ENCODE measurements at regions not wholly inside any gene's neighbourhood (a gene's known extent, or its start where the extent isn't known, plus 50 kb on each side); places are given as distances from the start of the nearest gene placed in this dataset.
"Not testable (repeated sequence)": the region's sequence is repeated elsewhere in the genome, so short reads cannot be mapped to it uniquely, and the experiment has no call there.

- H3K27ac Mint-ChIP-seq, result no peak overlapping the region
- peaks cover 12% of the 10 kb centered on the region for H3K4me1 ChIP-seq (ENCODE audit: insufficient read depth, low read length)
- H3K36me3 ChIP-seq (ENCODE audit: insufficient read depth, low read length), result no peaks in the 10 kb centered on the region
- peaks cover 22 to 37% (median 35%) of the 10 kb centered on the region in 3 donors for H3K4me1 Mint-ChIP-seq
- no peak overlapping the region for H3K4me3 Mint-ChIP-seq
- H3K36me3 Mint-ChIP-seq, result peaks cover 0 to 3% (median 0%) of the 10 kb centered on the region in 3 donors
- no peaks in the 10 kb centered on the region for H3K27me3 ChIP-seq (ENCODE audit: insufficient read depth, low read length, poor library complexity, severe bottlenecking)
- peaks cover 0 to 3% (median 0%) of the 10 kb centered on the region in 5 donors for H3K9me3 Mint-ChIP-seq
- no peak overlapping the region for H3K27ac ChIP-seq (ENCODE audit: low read depth, low read length)
- CTCF ChIA-PET, result no interaction called here
- no peak for DNase-seq
- peaks cover 0 to 12% of the 10 kb centered on the region in 2 donors for H3K27me3 Mint-ChIP-seq
- POLR2A ChIA-PET, result no interaction called here
- H3K4me3 ChIP-seq (ENCODE audit: low read length), result no peak overlapping the region
- H3K9me3 ChIP-seq (ENCODE audit: low read length), result no peaks in the 10 kb centered on the region
Measured at GRCh38 chrX:65878456-65878855, 161.4 kb downstream of the VSIG4 start.

- H3K36me3 ChIP-seq (ENCODE audit: insufficient read depth, low read length), result no peaks in the 10 kb centered on the region
- peaks cover 0 to 3% (median 0%) of the 10 kb centered on the region in 5 donors for H3K9me3 Mint-ChIP-seq
Measured at GRCh38 chrX:65877953-65878352, 161.9 kb downstream of the VSIG4 start.

GRCh38 chrX:65875614-65876013, 164.3 kb downstream of the VSIG4 start:
- DNase-seq; H3K36me3 Mint-ChIP-seq; H3K27ac Mint-ChIP-seq; CTCF ChIA-PET; H3K9me3 ChIP-seq (ENCODE audit: low read length); H3K9me3 Mint-ChIP-seq; H3K27ac ChIP-seq (ENCODE audit: low read depth, low read length); H3K4me3 Mint-ChIP-seq; POLR2A ChIA-PET; H3K36me3 ChIP-seq (ENCODE audit: insufficient read depth, low read length); H3K4me3 ChIP-seq (ENCODE audit: low read length); H3K27me3 ChIP-seq (ENCODE audit: insufficient read depth, low read length, poor library complexity, severe bottlenecking): not testable (repeated sequence)
- H3K4me1 Mint-ChIP-seq, result peaks cover 35 to 46% (median 44%) of the 10 kb centered on the region in 3 donors
- H3K4me1 ChIP-seq (ENCODE audit: insufficient read depth, low read length), result peaks cover 20% of the 10 kb centered on the region
- peaks cover 0 to 14% of the 10 kb centered on the region in 2 donors for H3K27me3 Mint-ChIP-seq

More at GRCh38 chrX:65877953-65878352, 161.9 kb downstream of the VSIG4 start:
- Mint-ChIP-seq H3K27me3 (peaks cover 0 to 12% of the 10 kb centered on the region in 2 donors), H3K4me3 (no peak overlapping the region), H3K36me3 (peaks cover 0 to 3% (median 0%) of the 10 kb centered on the region in 3 donors), H3K4me1 (peaks cover 22 to 37% (median 35%) of the 10 kb centered on the region in 3 donors), H3K27ac (no peak overlapping the region)
- Histone ChIP-seq H3K27me3 (ENCODE audit: insufficient read depth, low read length, poor library complexity, severe bottlenecking) (no peaks in the 10 kb centered on the region), H3K4me1 (ENCODE audit: insufficient read depth, low read length) (peaks cover 18% of the 10 kb centered on the region), H3K9me3 (ENCODE audit: low read length) (no peaks in the 10 kb centered on the region), H3K4me3 (ENCODE audit: low read length) (no peak overlapping the region), H3K27ac (ENCODE audit: low read depth, low read length) (no peak overlapping the region)
- ChIA-PET CTCF (no interaction called here), POLR2A (no interaction called here)
- no peak for DNase-seq

- H3K9me3 ChIP-seq (ENCODE audit: low read length), result no peaks in the 10 kb centered on the region
- ChIA-PET POLR2A (no interaction called here), CTCF (no interaction called here)
- no peaks in the 10 kb centered on the region for H3K36me3 ChIP-seq (ENCODE audit: insufficient read depth, low read length)
- Mint-ChIP-seq H3K9me3 (peaks cover 0 to 3% (median 0%) of the 10 kb centered on the region in 5 donors), H3K27me3 (peaks cover 0 to 14% of the 10 kb centered on the region in 2 donors), H3K27ac (no peak overlapping the region), H3K4me3 (no peak overlapping the region), H3K36me3 (peaks cover 0 to 3% (median 1%) of the 10 kb centered on the region in 3 donors), H3K4me1 (peaks cover 35 to 46% (median 41%) of the 10 kb centered on the region in 3 donors)
- no peak overlapping the region for H3K27ac ChIP-seq (ENCODE audit: low read depth, low read length)
- peaks cover 20% of the 10 kb centered on the region for H3K4me1 ChIP-seq (ENCODE audit: insufficient read depth, low read length)
- DNase-seq, result no peak
- no peaks in the 10 kb centered on the region for H3K27me3 ChIP-seq (ENCODE audit: insufficient read depth, low read length, poor library complexity, severe bottlenecking)
- no peak overlapping the region for H3K4me3 ChIP-seq (ENCODE audit: low read length)
Measured at GRCh38 chrX:65874765-65875164, 165.1 kb downstream of the VSIG4 start.

GRCh38 chrX:65874110-65874509, 165.8 kb downstream of the VSIG4 start:
- Histone ChIP-seq H3K4me3 (ENCODE audit: low read length) (no peak overlapping the region), H3K27ac (ENCODE audit: low read depth, low read length) (no peak overlapping the region), H3K27me3 (ENCODE audit: insufficient read depth, low read length, poor library complexity, severe bottlenecking) (no peaks in the 10 kb centered on the region), H3K4me1 (ENCODE audit: insufficient read depth, low read length) (peaks cover 20% of the 10 kb centered on the region), H3K36me3 (ENCODE audit: insufficient read depth, low read length) (no peaks in the 10 kb centered on the region), H3K9me3 (ENCODE audit: low read length) (no peaks in the 10 kb centered on the region)
- no peak for DNase-seq
- Mint-ChIP-seq H3K4me1 (peaks cover 35 to 46% (median 41%) of the 10 kb centered on the region in 3 donors), H3K36me3 (peaks cover 0 to 3% (median 1%) of the 10 kb centered on the region in 3 donors), H3K9me3 (peaks cover 0 to 3% (median 0%) of the 10 kb centered on the region in 5 donors), H3K27me3 (peaks cover 0 to 14% of the 10 kb centered on the region in 2 donors), H3K27ac (peak overlapping the region in 1 of 8 donors; percentile 32), H3K4me3 (peak overlapping the region in 2 of 7 donors; percentile 33 to 58)
- ChIA-PET POLR2A (no interaction called here), CTCF (no interaction called here)

GRCh38 chrX:65873385-65873784, 166.5 kb downstream of the VSIG4 start:
- no peaks in the 10 kb centered on the region for H3K36me3 ChIP-seq (ENCODE audit: insufficient read depth, low read length)
- H3K27me3 ChIP-seq (ENCODE audit: insufficient read depth, low read length, poor library complexity, severe bottlenecking), result no peaks in the 10 kb centered on the region
- Mint-ChIP-seq H3K27ac (peak overlapping the region in 2 of 8 donors; percentile 8 to 76), H3K4me3 (peak overlapping the region in 4 of 7 donors; percentile 2 to 58 (median 29)), H3K4me1 (peaks cover 35 to 44% (median 40%) of the 10 kb centered on the region in 3 donors), H3K27me3 (peaks cover 0 to 12% of the 10 kb centered on the region in 2 donors), H3K9me3 (peaks cover 0 to 3% (median 0%) of the 10 kb centered on the region in 5 donors), H3K36me3 (peaks cover 0 to 3% (median 1%) of the 10 kb centered on the region in 3 donors)
- H3K4me1 ChIP-seq (ENCODE audit: insufficient read depth, low read length), result peaks cover 20% of the 10 kb centered on the region
- DNase-seq, result no peak
- H3K9me3 ChIP-seq (ENCODE audit: low read length), result no peaks in the 10 kb centered on the region
- no peak overlapping the region for H3K4me3 ChIP-seq (ENCODE audit: low read length)
- POLR2A ChIA-PET, result no interaction called here
- H3K27ac ChIP-seq (ENCODE audit: low read depth, low read length), result no peak overlapping the region
- CTCF ChIA-PET, result no interaction called here

GRCh38 chrX:65871671-65872311, 168.1 kb downstream of the VSIG4 start:
- Histone ChIP-seq H3K4me1 (ENCODE audit: insufficient read depth, low read length) (peaks cover 20% of the 10 kb centered on the region), H3K9me3 (ENCODE audit: low read length) (no peaks in the 10 kb centered on the region), H3K4me3 (ENCODE audit: low read length) (no peak overlapping the region), H3K27ac (ENCODE audit: low read depth, low read length) (no peak overlapping the region), H3K36me3 (ENCODE audit: insufficient read depth, low read length) (no peaks in the 10 kb centered on the region), H3K27me3 (ENCODE audit: insufficient read depth, low read length, poor library complexity, severe bottlenecking) (no peaks in the 10 kb centered on the region)
- CTCF ChIA-PET, result interaction anchor here (1.4 kb wide), 1 partner anchor 21 kb away, joined by 3 read pairs; no protein-coding TSS in a partner anchor
- Mint-ChIP-seq H3K4me3 (no peak overlapping the region), H3K9me3 (peaks cover 0 to 3% (median 0%) of the 10 kb centered on the region in 5 donors), H3K27ac (peak overlapping the region in 3 of 8 donors; percentile 23 to 68 (median 38)), H3K36me3 (peaks cover 0 to 3% (median 1%) of the 10 kb centered on the region in 3 donors), H3K4me1 (peaks cover 40 to 49% (median 41%) of the 10 kb centered on the region in 3 donors), H3K27me3 (peaks cover 0 to 6% of the 10 kb centered on the region in 2 donors)
- POLR2A ChIA-PET, result no interaction called here
- no peak for DNase-seq

- H3K36me3 ChIP-seq (ENCODE audit: insufficient read depth, low read length); H3K9me3 Mint-ChIP-seq; H3K27ac Mint-ChIP-seq; H3K9me3 ChIP-seq (ENCODE audit: low read length); H3K27me3 Mint-ChIP-seq; H3K36me3 Mint-ChIP-seq; POLR2A ChIA-PET; H3K4me3 Mint-ChIP-seq; H3K27ac ChIP-seq (ENCODE audit: low read depth, low read length); DNase-seq; H3K4me3 ChIP-seq (ENCODE audit: low read length); H3K27me3 ChIP-seq (ENCODE audit: insufficient read depth, low read length, poor library complexity, severe bottlenecking); CTCF ChIA-PET: not testable (repeated sequence)
- H3K4me1 ChIP-seq (ENCODE audit: insufficient read depth, low read length), result peaks cover 29% of the 10 kb centered on the region
- H3K4me1 Mint-ChIP-seq, result peaks cover 48 to 59% (median 53%) of the 10 kb centered on the region in 3 donors
Measured at GRCh38 chrX:65870544-65870943, 169.3 kb downstream of the VSIG4 start.
